Thyroid gland (tissue), 4 donors: ENCODE measurements at regions not wholly inside any gene's neighbourhood (a gene's known extent, or its start where the extent isn't known, plus 50 kb on each side); places are given as distances from the start of the nearest gene placed in this dataset.

Experiments used
- CTCF ChIP-seq, 6 experiments: fragments of 200-600 bp in 3 of 6; fragments of 450-650 bp in 3 of 6; sonication (generic) in 3 of 6; IDR thresholded peaks; one replicate each; pipeline ENCODE4 v1.5.1; 2016 to 2019; ENCODE audit warnings: antibody characterized with exemption in 6 of 6, mild to moderate bottlenecking in 2 of 6, inconsistent platforms in 1 of 6, moderate library complexity in 1 of 6
- POLR2A ChIP-seq, 2 donors: fragments of 450-650 bp; IDR thresholded peaks; one replicate each; pipeline ENCODE4 v1.6.1; 2017; ENCODE audit warnings: antibody characterized with exemption in 2 of 2, mild to moderate bottlenecking in 2 of 2, moderate library complexity in 1 of 2

GRCh38 chr6:51094271-51094670, 275.6 kb downstream of the TFAP2B start:
- TF ChIP-seq CTCF (IDR thresholded peaks at IDR 0.05) (no peak), POLR2A (IDR thresholded peaks at IDR 0.05) (no peak)
